GM21528 (cell line): ENCODE measurements at regions not wholly inside any gene's neighbourhood (a gene's known extent, or its start where the extent isn't known, plus 50 kb on each side); places are given as distances from the start of the nearest gene placed in this dataset.

Experiments
- ATAC-seq: cut with Tn5 transposase; IDR thresholded peaks from one replicate; pipeline ENCODE4 v1.9.1; 2021; ENCODE audit warnings: mild to moderate bottlenecking, moderate library complexity; ENCODE audit not compliant: unreplicated experiment, low FRiP score

- no peak for ATAC-seq
These were observed 614.1 kb downstream of the PCDH7 start for GRCh38 chr4:31334086-31334910.

GRCh38 chr4:31338000-31338399 lies 617.8 kb downstream of the PCDH7 start:
- no peak for ATAC-seq

- no peak for ATAC-seq
These were observed 621.6 kb downstream of the PCDH7 start for GRCh38 chr4:31341601-31342359.

GRCh38 chr4:31343061-31343460 lies 622.9 kb downstream of the PCDH7 start:
- no peak for ATAC-seq

GRCh38 chr4:31349907-31350306 lies 629.7 kb downstream of the PCDH7 start:
- ATAC-seq = no peak

DNA sequence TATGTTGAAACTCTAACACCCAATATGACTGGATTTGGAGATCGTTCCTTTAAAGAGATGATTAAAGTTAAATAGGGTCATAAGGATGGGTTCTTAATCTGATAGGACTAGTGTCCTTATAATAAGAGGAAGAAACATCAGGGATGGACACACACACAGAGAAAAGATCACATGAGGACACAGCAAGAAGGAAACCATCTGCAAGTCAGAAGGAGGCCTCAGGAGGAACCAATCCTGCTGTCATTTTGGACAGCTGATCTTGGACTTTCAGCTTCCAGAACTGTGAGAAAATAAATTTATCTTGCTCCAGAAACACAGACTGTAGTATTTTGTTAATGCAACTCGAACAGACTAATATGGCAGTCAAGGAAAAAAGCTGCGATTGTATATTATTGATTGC lies 631.5 kb downstream of the PCDH7 start:
- no peak for ATAC-seq

DNA sequence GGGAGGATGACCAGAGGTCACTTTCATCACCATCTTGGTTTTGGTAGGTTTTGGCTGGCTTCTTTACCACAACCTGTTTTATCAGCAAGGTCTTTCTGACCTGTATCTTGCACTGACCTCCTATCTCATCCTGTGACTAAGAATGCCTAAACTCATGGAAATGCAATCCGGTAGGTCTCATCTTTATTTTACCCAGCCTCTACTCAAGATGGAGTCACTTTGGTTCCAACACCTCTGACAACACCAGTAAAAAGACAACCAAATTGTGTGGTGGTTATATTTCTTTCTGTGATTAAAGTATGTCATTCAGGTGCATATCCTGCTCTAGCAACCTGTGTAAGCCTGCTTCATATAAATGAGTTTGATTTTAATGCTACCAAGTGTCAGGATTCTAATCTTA lies 636.7 kb downstream of the PCDH7 start:
- no peak for ATAC-seq

- no peak for ATAC-seq
These were observed 640.6 kb downstream of the PCDH7 start for GRCh38 chr4:31360786-31361185.

DNA sequence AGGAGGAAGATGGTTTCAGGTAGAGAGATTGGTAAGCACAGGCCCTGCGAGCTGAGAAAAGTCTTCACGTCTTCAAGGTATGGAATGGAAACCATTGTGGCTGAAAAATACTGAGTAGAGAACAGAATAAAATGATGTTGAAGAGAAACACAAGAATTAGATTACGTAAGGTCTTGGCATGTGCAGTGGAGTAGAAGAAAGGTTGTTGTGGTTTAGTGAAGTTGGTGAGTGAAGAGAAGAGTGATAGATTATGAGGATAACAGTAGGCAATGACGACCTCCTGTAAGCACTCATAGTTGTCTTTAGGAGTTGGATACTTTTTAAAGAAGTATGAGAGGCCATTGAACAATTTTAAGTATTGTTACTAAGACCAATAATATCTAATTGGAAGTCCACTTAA lies 642.6 kb downstream of the PCDH7 start:
- no peak for ATAC-seq

DNA sequence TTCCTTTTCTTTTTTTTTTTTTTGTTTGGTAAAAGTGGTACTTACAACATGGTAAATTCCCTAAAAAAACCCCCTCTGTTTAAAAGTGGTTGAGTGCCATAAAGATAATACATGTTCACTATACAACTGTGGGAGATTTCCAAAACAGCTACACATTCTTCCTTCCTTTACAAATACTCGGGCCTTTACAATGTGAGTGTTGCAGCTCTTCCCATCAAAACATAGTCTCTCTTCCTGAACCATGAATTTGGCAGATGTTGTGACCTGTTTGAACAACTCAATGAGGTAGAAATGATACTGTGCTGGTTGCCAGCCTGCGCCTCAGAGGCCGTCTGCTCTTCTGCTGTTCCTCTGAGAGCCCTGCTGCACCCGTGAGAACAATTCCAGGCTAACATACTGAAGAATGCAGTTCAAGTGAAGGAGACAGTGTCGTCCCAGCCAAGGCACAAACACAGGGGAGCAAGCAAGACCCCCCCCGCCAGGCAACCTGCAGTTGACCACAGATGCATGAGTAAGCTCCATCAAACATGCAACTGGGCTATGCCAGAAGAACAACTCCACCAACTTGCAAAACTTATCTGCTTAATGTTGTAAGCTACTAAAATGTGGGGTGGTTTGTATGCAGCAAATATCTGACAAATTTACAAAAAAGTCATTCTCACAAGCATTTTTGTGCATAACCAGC lies 645.0 kb downstream of the PCDH7 start:
- no peak for ATAC-seq

DNA sequence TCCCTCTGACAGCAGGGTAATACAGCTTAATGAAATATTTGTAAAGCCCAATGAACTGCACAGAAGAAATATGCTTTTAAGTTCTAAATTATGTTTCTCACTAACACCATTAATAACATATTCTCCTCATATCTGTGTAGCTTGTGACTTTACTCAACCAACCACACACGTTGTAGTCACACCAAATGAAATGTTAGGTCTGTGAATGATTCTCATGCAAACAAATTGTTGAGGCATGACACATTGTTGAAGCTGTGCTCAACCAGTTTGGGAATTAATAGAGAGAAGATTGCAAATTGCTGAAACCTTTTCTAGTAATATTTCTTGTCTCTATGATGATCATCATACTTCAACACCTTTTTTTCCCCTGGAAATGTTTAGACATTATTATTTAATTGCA lies 645.9 kb downstream of the PCDH7 start:
- no peak for ATAC-seq

GRCh38 chr4:31370866-31371465 lies 650.8 kb downstream of the PCDH7 start:
- ATAC-seq = peak; percentile 91

GRCh38 chr4:31374256-31374960 lies 654.2 kb downstream of the PCDH7 start:
- no peak for ATAC-seq

DNA sequence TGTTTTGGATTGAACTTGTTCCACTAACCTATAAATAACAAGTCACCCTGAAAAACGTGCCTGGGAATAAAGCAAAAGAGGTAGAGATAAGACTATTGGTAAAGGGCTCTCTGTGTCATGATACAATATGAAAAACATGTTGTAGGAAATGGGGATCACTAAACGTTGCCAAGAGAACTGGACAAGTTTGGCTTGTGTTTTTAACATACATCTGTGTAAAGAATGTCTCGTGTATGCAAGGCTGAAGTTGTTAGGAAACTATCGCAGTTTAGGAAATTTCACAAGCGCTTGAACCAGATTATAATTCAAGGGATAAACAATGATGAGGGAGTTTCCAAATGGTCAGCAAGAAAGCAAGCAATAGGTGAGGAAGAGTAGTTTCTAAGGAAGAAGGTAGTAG lies 655.8 kb downstream of the PCDH7 start:
- no peak for ATAC-seq

- ATAC-seq = no peak
These were observed 659.2 kb downstream of the PCDH7 start for GRCh38 chr4:31379364-31379763.

GRCh38 chr4:31383767-31384166 lies 663.6 kb downstream of the PCDH7 start:
- ATAC-seq = no peak

GRCh38 chr4:31390849-31391248 lies 670.7 kb downstream of the PCDH7 start:
- ATAC-seq = no peak

- no peak for ATAC-seq
These were observed 671.8 kb downstream of the PCDH7 start for GRCh38 chr4:31391976-31392375.

- no peak for ATAC-seq
These were observed 672.8 kb downstream of the PCDH7 start for GRCh38 chr4:31392923-31393322.

GRCh38 chr4:31408121-31408520 lies 688.0 kb downstream of the PCDH7 start:
- ATAC-seq = no peak
